ENCODE measurements at regions not wholly inside any gene's neighbourhood (a gene's known extent, or its start where the extent isn't known, plus 50 kb on each side); places are given as distances from the start of the nearest gene placed in this dataset.

GRCh38 chr5:97601651-97602050 is 418.6 kb upstream of the RIOK2 start:
- no peaks in the 10 kb centered on the region for H3K27me3 ChIP-seq (replicated peaks; ENCODE audit: insufficient read depth)
- DNase-seq (ENCODE audit: low spot score) (no peak), ATAC-seq (ENCODE audit: insufficient number of reproducible peaks, low FRiP score, low read depth) (no peak)
- H3K27ac ChIP-seq: no peak overlapping the region
- H3K4me1 ChIP-seq (ENCODE audit: control insufficient read depth in 1 of 2, low read depth in 2 of 2): no peaks in the 10 kb centered on the region
- no peak overlapping the region for H3K4me3 ChIP-seq
- no peaks in the 10 kb centered on the region for H3K36me3 ChIP-seq
- TF ChIP-seq CTCF (IDR thresholded peaks at IDR 0.05): no peak
- peaks cover 14% of the 10 kb centered on the region for H3K9me3 ChIP-seq

- H3K27ac ChIP-seq: no peak overlapping the region
- no peak overlapping the region for H3K4me3 ChIP-seq
- ATAC-seq (ENCODE audit: insufficient number of reproducible peaks, low FRiP score, low read depth) (no peak), DNase-seq (ENCODE audit: low spot score) (no peak)
- no peaks in the 10 kb centered on the region for H3K9me3 ChIP-seq
- H3K36me3 ChIP-seq: no peaks in the 10 kb centered on the region
- H3K4me1 ChIP-seq (ENCODE audit: control insufficient read depth in 1 of 2, low read depth in 2 of 2): no peaks in the 10 kb centered on the region
- no peaks in the 10 kb centered on the region for H3K27me3 ChIP-seq (replicated peaks; ENCODE audit: insufficient read depth)
- no peak for TF ChIP-seq CTCF (IDR thresholded peaks at IDR 0.05)
Measured at GRCh38 chr5:97606531-97606930, 423.5 kb upstream of the RIOK2 start.

- Histone ChIP-seq H3K27me3 (replicated peaks; ENCODE audit: insufficient read depth) (no peaks in the 10 kb centered on the region), H3K4me3 (no peak overlapping the region), H3K27ac (no peak overlapping the region), H3K4me1 (ENCODE audit: control insufficient read depth in 1 of 2, low read depth in 2 of 2) (no peaks in the 10 kb centered on the region), H3K36me3 (no peaks in the 10 kb centered on the region), H3K9me3 (no peaks in the 10 kb centered on the region)
- no peak for TF ChIP-seq CTCF (IDR thresholded peaks at IDR 0.05)
- ATAC-seq (ENCODE audit: insufficient number of reproducible peaks, low FRiP score, low read depth) (no peak), DNase-seq (ENCODE audit: low spot score) (no peak)
Measured at GRCh38 chr5:97608501-97608900, 425.5 kb upstream of the RIOK2 start.

DNA sequence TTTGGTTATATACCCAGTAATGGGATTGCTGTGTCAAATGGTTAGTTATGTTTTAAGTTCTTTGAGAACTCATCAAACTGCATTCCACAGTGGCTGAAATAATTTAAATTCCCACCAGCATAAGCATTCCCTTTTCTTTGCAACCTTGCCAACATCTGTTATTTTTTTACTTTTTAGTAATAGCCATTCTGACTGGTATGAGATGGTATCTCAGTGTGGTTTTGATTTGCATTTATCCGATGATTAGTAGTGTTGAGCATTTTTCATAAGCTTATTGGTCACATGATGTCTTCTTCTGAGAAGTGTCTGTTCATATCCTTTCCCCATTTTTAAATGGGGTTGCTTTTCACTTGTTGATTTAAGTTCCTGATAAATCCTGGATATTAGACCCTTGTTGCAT is 435.7 kb upstream of the RIOK2 start:
- Histone ChIP-seq H3K4me1 (ENCODE audit: control insufficient read depth in 1 of 2, low read depth in 2 of 2) (no peaks in the 10 kb centered on the region), H3K4me3 (no peak overlapping the region), H3K36me3 (no peaks in the 10 kb centered on the region), H3K9me3 (no peaks in the 10 kb centered on the region), H3K27ac (no peak overlapping the region), H3K27me3 (replicated peaks; ENCODE audit: insufficient read depth) (no peaks in the 10 kb centered on the region)
- ATAC-seq (ENCODE audit: insufficient number of reproducible peaks, low FRiP score, low read depth) (no peak), DNase-seq (ENCODE audit: low spot score) (no peak)
- TF ChIP-seq CTCF (IDR thresholded peaks at IDR 0.05): no peak

DNA sequence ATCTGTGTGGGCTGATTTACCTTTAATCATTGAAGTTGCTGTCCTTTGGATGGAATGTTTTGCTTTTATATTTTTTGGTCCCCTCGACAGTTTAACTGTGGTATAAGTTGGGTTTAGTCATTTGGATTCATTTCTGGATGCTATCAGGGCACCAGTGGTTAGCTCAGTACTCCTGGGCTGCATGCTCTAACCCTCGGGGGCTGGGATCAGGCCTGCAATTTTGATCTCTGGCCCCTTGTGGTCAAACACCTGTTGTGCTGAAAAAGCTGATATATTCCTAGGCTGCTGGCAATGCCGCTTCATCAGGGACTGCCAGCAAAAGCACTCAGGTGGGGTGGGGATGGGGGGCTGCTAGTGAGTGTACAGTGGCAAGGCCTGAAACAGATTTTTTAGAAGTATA is 440.4 kb upstream of the RIOK2 start:
- no peaks in the 10 kb centered on the region for H3K27me3 ChIP-seq (replicated peaks; ENCODE audit: insufficient read depth)
- ATAC-seq (ENCODE audit: insufficient number of reproducible peaks, low FRiP score, low read depth): no peak
- TF ChIP-seq CTCF (IDR thresholded peaks at IDR 0.05): no peak
- no peaks in the 10 kb centered on the region for H3K4me1 ChIP-seq (ENCODE audit: control insufficient read depth in 1 of 2, low read depth in 2 of 2)
- H3K4me3 ChIP-seq: no peak overlapping the region
- no peaks in the 10 kb centered on the region for H3K36me3 ChIP-seq
- H3K27ac ChIP-seq: no peak overlapping the region
- no peak for DNase-seq (ENCODE audit: low spot score)
- H3K9me3 ChIP-seq: no peaks in the 10 kb centered on the region

Data from thoracic aorta (tissue), 2 donors.